ENCODE measurements at regions not wholly inside any gene's neighbourhood (a gene's known extent, or its start where the extent isn't known, plus 50 kb on each side); places are given as distances from the start of the nearest gene placed in this dataset.

DNA sequence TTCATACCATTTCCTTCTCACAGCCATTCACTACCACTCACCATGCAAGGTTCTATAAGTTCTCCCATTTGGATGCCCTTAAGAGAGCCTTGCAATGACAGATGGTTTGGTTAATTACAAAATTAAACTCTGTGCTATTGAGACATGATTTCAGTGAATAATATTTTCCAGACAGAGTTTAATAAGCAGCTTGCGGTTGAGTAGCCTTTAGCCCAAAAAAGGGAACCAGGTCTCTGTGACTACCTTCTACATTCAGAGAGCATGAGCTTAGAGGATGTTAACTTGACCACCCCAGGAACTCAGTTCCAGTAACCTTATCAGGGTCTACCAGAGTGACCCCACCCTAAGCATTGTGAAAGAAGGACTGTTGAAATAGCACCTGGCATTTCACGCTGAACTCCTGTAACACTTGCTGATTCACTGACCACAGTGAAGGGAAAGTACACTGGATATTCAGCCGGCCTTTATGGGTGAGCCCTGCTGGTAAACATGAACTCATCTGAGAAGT, 1173.1 kb upstream of the ZEB2 start (continued):
- no peak for TF ChIP-seq REST (IDR thresholded peaks at IDR 0.05; ENCODE audit: low read depth)
- TF ChIP-seq ELF1 (IDR thresholded peaks at IDR 0.05; ENCODE audit: borderline replicate concordance, low read depth), result no peak
- no peak for TF ChIP-seq EGR1 (IDR thresholded peaks at IDR 0.05; ENCODE audit: low read depth)
- TF ChIP-seq CBX3 (IDR thresholded peaks at IDR 0.05; ENCODE audit: low read depth), result no peak

- no peaks in the 10 kb centered on the region for H4K20me1 ChIP-seq (ENCODE audit: insufficient read depth)
- H3K27me3 ChIP-seq (ENCODE audit: insufficient read depth, low read length), result no peaks in the 10 kb centered on the region
- CTCF ChIA-PET, result no interaction called here
- no TSS peak for BruUV-seq (replicated peaks)
- DNase-seq (ENCODE audit: low read depth, low spot score), result no peak
- H3K36me3 ChIP-seq (ENCODE audit: control insufficient read depth in 1 of 2, insufficient read depth in 2 of 2, low read length in 2 of 2), result no peaks in the 10 kb centered on the region
- intact Hi-C loops (cut with micrococcal nuclease), result no loop called here
- RAD21 ChIA-PET (ENCODE audit: low non-redundant PET in 1 of 2, low total read pairs in 2 of 2, uncharacterized antibody in 2 of 2, unreplicated experiment in 2 of 2), result no interaction called here
- H3K9me3 ChIP-seq (ENCODE audit: control insufficient read depth in 1 of 2, insufficient read depth in 1 of 2, low read depth in 1 of 2, low read length in 2 of 2), result no peaks in the 10 kb centered on the region
- no peaks in the 10 kb centered on the region for H3K79me2 ChIP-seq (ENCODE audit: insufficient read depth, low read length)
- no peaks in the 10 kb centered on the region for H3K4me1 ChIP-seq (ENCODE audit: control insufficient read depth in 1 of 2, insufficient read depth in 2 of 2, low read length in 2 of 2)
- ATAC-seq, result no peak
- no peaks in the 10 kb centered on the region for H3K9me2 ChIP-seq (ENCODE audit: insufficient read depth)
- no peak overlapping the region for H2AFZ ChIP-seq (ENCODE audit: low read depth, low read length, poor library complexity, severe bottlenecking)
- no peak overlapping the region for H3K4me3 ChIP-seq (replicated peaks in 1 of 2; ENCODE audit: low read depth in 1 of 2, low read length in 2 of 2)
- POLR2A ChIA-PET, result no interaction called here
- no peak overlapping the region for H3K9ac ChIP-seq (ENCODE audit: low read length)
- H3K4me2 ChIP-seq (ENCODE audit: low read length), result no peak overlapping the region
- H3K27ac ChIP-seq (ENCODE audit: low read depth, low read length), result no peak overlapping the region
- TF ChIP-seq EGR1 (IDR thresholded peaks at IDR 0.05; ENCODE audit: low read depth), result no peak
- TF ChIP-seq SIN3A (IDR thresholded peaks at IDR 0.05; ENCODE audit: low read depth), result no peak
- no peak for TF ChIP-seq ATF3 (IDR thresholded peaks at IDR 0.05)
- no peak for TF ChIP-seq RAD21 (IDR thresholded peaks at IDR 0.05; ENCODE audit: low read depth)
- no peak for TF ChIP-seq CEBPB (IDR thresholded peaks at IDR 0.05; ENCODE audit: low read depth)
- TF ChIP-seq FOSL1 (IDR thresholded peaks at IDR 0.05; ENCODE audit: low read depth), result no peak
- TF ChIP-seq ZBTB33 (IDR thresholded peaks at IDR 0.05; ENCODE audit: extremely low read depth, insufficient replicate concordance, low read length), result no peak
- no peak for TF ChIP-seq CTCF (IDR thresholded peaks at IDR 0.05 in 2 of 3, conservative IDR thresholded peaks at IDR 0.05 in 1 of 3; ENCODE audit: borderline replicate concordance in 1 of 3, insufficient read depth in 1 of 3, low read depth in 2 of 3, low read length in 2 of 3)
- no peak for TF ChIP-seq EZH2phosphoT487 (IDR thresholded peaks at IDR 0.05; ENCODE audit: borderline replicate concordance)
- no peak for TF ChIP-seq CBX3 (IDR thresholded peaks at IDR 0.05; ENCODE audit: low read depth)
- no peak for TF ChIP-seq SP1 (IDR thresholded peaks at IDR 0.05; ENCODE audit: low read depth)
- TF ChIP-seq ELF1 (IDR thresholded peaks at IDR 0.05; ENCODE audit: borderline replicate concordance, low read depth), result no peak
- no peak for TF ChIP-seq TCF7L2 (IDR thresholded peaks at IDR 0.05; ENCODE audit: borderline replicate concordance, extremely low read depth, insufficient read depth, insufficient read length)
- no peak for TF ChIP-seq YY1 (IDR thresholded peaks at IDR 0.05; ENCODE audit: extremely low read depth, insufficient replicate concordance, low read depth, low read length)
- TF ChIP-seq MAX (IDR thresholded peaks at IDR 0.05), result no peak
- TF ChIP-seq POLR2AphosphoS5 (IDR thresholded peaks at IDR 0.05; ENCODE audit: low read depth, low read length), result no peak
- TF ChIP-seq SRF (IDR thresholded peaks at IDR 0.05; ENCODE audit: low read depth), result no peak
These were observed 1171.7 kb upstream of the ZEB2 start for GRCh38 chr2:145691659-145692058.
